Transverse colon (tissue), 4 donors: ENCODE measurements at regions not wholly inside any gene's neighbourhood (a gene's known extent, or its start where the extent isn't known, plus 50 kb on each side); places are given as distances from the start of the nearest gene placed in this dataset.

Source experiments
- DNase-seq: peaks from one replicate; pipeline ENCODE4 v3.0.0-alpha.2; 2019
- H3K27ac ChIP-seq, 4 donors: fragments of 200-600 bp; sonication (generic); 2 replicates each; pipeline ENCODE4 v1.5.1; 2016 to 2018; ENCODE audit warnings: inconsistent platforms in 4 of 4
- H3K27me3 ChIP-seq: fragments of 200-600 bp; sonication (generic); 2 replicates; pipeline ENCODE4 v1.5.1; 2017; ENCODE audit warnings: inconsistent platforms
- H3K36me3 ChIP-seq, 4 donors: fragments of 200-600 bp; sonication (generic); 2 replicates each; pipeline ENCODE4 v1.5.1; 2017 to 2019; ENCODE audit warnings: inconsistent platforms in 4 of 4
- H3K4me1 ChIP-seq, 4 donors: fragments of 200-600 bp; sonication (generic); 2 replicates each; pipeline ENCODE4 v1.5.1; 2017 to 2020; ENCODE audit warnings: inconsistent platforms in 4 of 4
- H3K4me3 ChIP-seq, 4 donors: fragments of 200-600 bp; sonication (generic); 1 replicate in 1 of 4; 2 replicates in 3 of 4; pipeline versions ENCODE4 v1.5.1 to v1.6.1; 2017 to 2019; ENCODE audit warnings: inconsistent platforms in 4 of 4
- H3K9me3 ChIP-seq, 2 donors: fragments of 200-600 bp; sonication (generic); 2 replicates each; pipeline ENCODE4 v1.5.1; 2017 to 2019; ENCODE audit warnings: inconsistent platforms in 2 of 2
- CTCF ChIP-seq, 5 experiments: fragments of 200-600 bp in 3 of 5; fragments of 450-650 bp in 2 of 5; sonication (generic) in 3 of 5; IDR thresholded peaks; 1 replicate in 2 of 5; 2 replicates in 3 of 5; pipeline ENCODE4 v1.5.1; 2016 to 2017; ENCODE audit warnings: antibody characterized with exemption in 5 of 5, inconsistent platforms in 3 of 5, mild to moderate bottlenecking in 2 of 5, moderate library complexity in 1 of 5
- EP300 ChIP-seq: sonication (generic); formaldehyde crosslinking; IDR thresholded peaks from one replicate; pipeline ENCODE4 v1.6.1; 2017; ENCODE audit warnings: antibody characterized with exemption, low read depth
- POLR2A ChIP-seq: fragments of 450-650 bp; IDR thresholded peaks from one replicate; pipeline ENCODE4 v1.6.1; 2016; ENCODE audit warnings: antibody characterized with exemption, mild to moderate bottlenecking, moderate library complexity
- POLR2AphosphoS5 ChIP-seq, 3 donors: sonication (generic); formaldehyde crosslinking; IDR thresholded peaks; one replicate each; pipeline ENCODE4 v1.6.1; 2016; ENCODE audit warnings: antibody characterized with exemption in 3 of 3
- WGBS, 2 donors: methylation state at CpG; one replicate each; pipeline ENCODE4 v1.1.5; 2018; ENCODE audit warnings: low coverage in 1 of 2; 5-methylcytosine and 5-hydroxymethylcytosine counted together
- in situ Hi-C, 4 donors: fragments of 200-750 bp; cut with MboI; loops; one replicate each; pipeline versions ENCODE4 v1.15.0 to v1.15.1; 2017; ENCODE audit warnings: low sequenced_read_pairs in 3 of 4, low pct_ligation_motif_present in 1 of 4, low pct_unique_long_range_greater_than_20kb in 1 of 4
- intact Hi-C: fragments of 100-400 bp; cut with DNase I; formaldehyde crosslinking; loops from one replicate; pipeline ENCODE4 v1.15.1; 2023; ENCODE audit warnings: low total_unique reads

GRCh38 chr6:154614641-154615040 lies 104.2 kb upstream of the CNKSR3 start:
- Histone ChIP-seq H3K36me3 (no peaks in the 10 kb centered on the region), H3K27me3 (no peaks in the 10 kb centered on the region), H3K4me1 (peaks cover 0 to 11% (median 3%) of the 10 kb centered on the region in 4 donors), H3K4me3 (no peak overlapping the region), H3K27ac (no peak overlapping the region), H3K9me3 (no peaks in the 10 kb centered on the region)
- TF ChIP-seq POLR2AphosphoS5 (IDR thresholded peaks at IDR 0.05) = no peak
- TF ChIP-seq POLR2A = no peak
- TF ChIP-seq CTCF (IDR thresholded peaks at IDR 0.05) = no peak
- 77 to 82% methylated on average over 4 of the region's 4 CpGs for WGBS, 2 donors
- in situ Hi-C loops = no loop called here
- no peak for DNase-seq
- intact Hi-C loops = no loop called here

DNA sequence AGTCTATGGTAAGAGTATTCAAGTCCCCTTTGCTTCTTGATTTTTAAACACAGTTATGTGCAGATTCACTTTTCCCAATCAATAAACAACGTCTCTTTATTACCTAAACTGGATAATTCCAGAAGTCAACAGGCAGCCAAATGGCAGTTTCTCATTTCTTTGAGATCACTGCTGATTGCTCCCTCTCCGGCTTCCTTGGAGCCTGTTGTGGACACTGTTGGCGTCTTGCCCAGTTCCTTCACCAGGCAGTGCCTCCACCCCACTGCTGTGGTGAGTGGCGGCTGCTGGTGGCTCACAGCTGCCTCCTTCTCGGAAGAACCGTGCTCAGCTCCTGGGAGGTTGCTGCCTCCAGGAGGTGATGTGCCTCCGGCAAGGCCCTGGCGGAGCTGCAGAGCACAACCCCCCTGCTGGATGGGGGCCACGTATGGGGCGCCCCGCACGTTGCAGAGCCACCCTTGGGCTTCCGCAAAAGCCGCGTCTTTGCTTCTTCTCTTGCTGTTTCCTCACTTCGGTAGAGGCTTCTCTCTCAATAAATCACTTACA lies 105.1 kb upstream of the CNKSR3 start:
- in situ Hi-C loops = no loop called here
- Histone ChIP-seq H3K4me3 (peak overlapping the region in 1 of 4 donors; percentile 37), H3K36me3 (no peaks in the 10 kb centered on the region), H3K27me3 (no peaks in the 10 kb centered on the region), H3K9me3 (no peaks in the 10 kb centered on the region), H3K27ac (peak overlapping the region in 2 of 4 donors; percentile 45 to 49), H3K4me1 (peaks cover 0 to 11% (median 3%) of the 10 kb centered on the region in 4 donors)
- intact Hi-C loops = no loop called here
- peak in 2 of 3 donors; percentile 52 to 66 for TF ChIP-seq POLR2AphosphoS5 (IDR thresholded peaks at IDR 0.05)
- peak; percentile 25 to 67 (median 42) for TF ChIP-seq CTCF (IDR thresholded peaks at IDR 0.05)
- TF ChIP-seq POLR2A = no peak
- TF ChIP-seq EP300 = no peak
- DNase-seq = peak; percentile 91
- 29 to 38% methylated on average over 6 to 16 of the region's 16 CpGs for WGBS, 2 donors

- TF ChIP-seq POLR2AphosphoS5 (IDR thresholded peaks at IDR 0.05) (no peak), EP300 (no peak), CTCF (IDR thresholded peaks at IDR 0.05) (no peak), POLR2A (no peak)
- H3K27ac ChIP-seq = no peak overlapping the region
- no peak for DNase-seq
- WGBS, 2 donors = 79 to 96% methylated on average over 2 of the region's 2 CpGs
- H3K4me1 ChIP-seq = peaks cover 0 to 11% (median 3%) of the 10 kb centered on the region in 4 donors
- intact Hi-C loops (no loop called here), in situ Hi-C loops (no loop called here)
- no peaks in the 10 kb centered on the region for H3K36me3 ChIP-seq
- no peaks in the 10 kb centered on the region for H3K27me3 ChIP-seq
- no peak overlapping the region for H3K4me3 ChIP-seq
- no peaks in the 10 kb centered on the region for H3K9me3 ChIP-seq
Measured at GRCh38 chr6:154617175-154617574, 106.7 kb upstream of the CNKSR3 start.

GRCh38 chr6:154619146-154619545 lies 108.7 kb upstream of the CNKSR3 start:
- TF ChIP-seq CTCF (IDR thresholded peaks at IDR 0.05) (no peak), EP300 (no peak), POLR2AphosphoS5 (IDR thresholded peaks at IDR 0.05) (no peak), POLR2A (no peak)
- no peak for DNase-seq
- Histone ChIP-seq H3K4me1 (peaks cover 0 to 11% (median 3%) of the 10 kb centered on the region in 4 donors), H3K27me3 (no peaks in the 10 kb centered on the region), H3K36me3 (no peaks in the 10 kb centered on the region), H3K27ac (no peak overlapping the region), H3K9me3 (no peaks in the 10 kb centered on the region), H3K4me3 (no peak overlapping the region)
- intact Hi-C loops = no loop called here
- WGBS, 2 donors = 65 to 74% methylated on average over 5 of the region's 5 CpGs
- in situ Hi-C loops = no loop called here
